ENCODE measurements at regions not wholly inside any gene's neighbourhood (a gene's known extent, or its start where the extent isn't known, plus 50 kb on each side); places are given as distances from the start of the nearest gene placed in this dataset.

DNA sequence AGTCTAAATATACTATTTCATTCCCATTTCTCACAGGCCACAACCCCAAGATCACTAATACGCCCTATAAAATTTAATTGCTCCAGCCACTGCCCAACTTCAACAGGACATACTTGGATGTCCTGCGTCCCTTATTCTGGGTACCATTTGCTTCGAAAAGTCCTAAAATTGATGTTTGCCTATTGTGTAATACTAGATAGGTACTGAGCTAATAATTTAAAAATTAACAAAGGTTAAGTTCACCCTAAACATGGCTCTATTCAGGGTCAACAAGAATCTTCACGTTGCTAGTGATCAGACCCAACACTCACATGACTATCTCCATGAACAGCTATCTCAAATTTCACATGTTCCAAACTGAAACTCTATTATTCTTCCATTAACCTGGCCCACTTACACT lies 296.4 kb upstream of the RND3 start:
- no peak for ATAC-seq
- no peak for TF ChIP-seq BACH2 (CRISPR knock-in tag; IDR thresholded peaks at IDR 0.05; ENCODE audit: borderline replicate concordance)
- TF ChIP-seq, protein P1, sequence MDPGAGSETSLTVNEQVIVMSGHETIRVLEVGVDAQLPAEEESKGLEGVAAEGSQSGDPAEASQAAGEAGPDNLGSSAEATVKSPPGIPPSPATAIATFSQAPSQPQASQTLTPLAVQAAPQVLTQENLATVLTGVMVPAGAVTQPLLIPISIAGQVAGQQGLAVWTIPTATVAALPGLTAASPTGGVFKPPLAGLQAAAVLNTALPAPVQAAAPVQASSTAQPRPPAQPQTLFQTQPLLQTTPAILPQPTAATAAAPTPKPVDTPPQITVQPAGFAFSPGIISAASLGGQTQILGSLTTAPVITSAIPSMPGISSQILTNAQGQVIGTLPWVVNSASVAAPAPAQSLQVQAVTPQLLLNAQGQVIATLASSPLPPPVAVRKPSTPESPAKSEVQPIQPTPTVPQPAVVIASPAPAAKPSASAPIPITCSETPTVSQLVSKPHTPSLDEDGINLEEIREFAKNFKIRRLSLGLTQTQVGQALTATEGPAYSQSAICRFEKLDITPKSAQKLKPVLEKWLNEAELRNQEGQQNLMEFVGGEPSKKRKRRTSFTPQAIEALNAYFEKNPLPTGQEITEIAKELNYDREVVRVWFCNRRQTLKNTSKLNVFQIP (CRISPR knock-in tag; IDR thresholded peaks at IDR 0.05; ENCODE audit: borderline replicate concordance, low read depth): no peak
- no peak for TF ChIP-seq ZNF70 (CRISPR knock-in tag; IDR thresholded peaks at IDR 0.05)
- TF ChIP-seq ZNF565 (CRISPR knock-in tag; conservative IDR thresholded peaks at IDR 0.05; ENCODE audit: low read depth): no peak
- no peak for TF ChIP-seq PATZ1 (CRISPR knock-in tag; IDR thresholded peaks at IDR 0.05; ENCODE audit: borderline replicate concordance)
- TF ChIP-seq CREB5 (CRISPR knock-in tag; IDR thresholded peaks at IDR 0.05; ENCODE audit: low read depth): no peak
- no peak for TF ChIP-seq CSDC2 (CRISPR knock-in tag; IDR thresholded peaks at IDR 0.05)
- no peak for TF ChIP-seq OSR1 (CRISPR knock-in tag; IDR thresholded peaks at IDR 0.05)

DNA sequence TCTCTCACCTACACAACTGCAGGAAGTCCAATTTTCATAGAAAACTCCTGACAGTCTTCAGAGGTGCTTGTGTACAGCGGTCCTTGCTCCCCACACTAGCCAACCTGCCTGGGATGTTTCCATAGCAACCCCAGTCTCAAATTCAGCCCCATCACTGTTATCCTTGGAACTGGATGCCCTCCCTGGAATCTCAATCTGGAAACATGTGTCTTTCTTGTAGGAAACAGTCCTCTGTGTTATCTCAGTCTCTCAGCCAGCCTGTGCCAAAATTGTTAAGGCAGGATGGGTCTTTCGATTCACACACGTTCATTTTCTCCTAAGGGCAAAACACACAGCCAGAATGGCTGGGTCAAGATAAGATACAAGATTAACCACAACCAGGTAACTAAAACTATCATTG lies 295.5 kb upstream of the RND3 start:
- no peak for ATAC-seq
- TF ChIP-seq TSHZ2 (CRISPR knock-in tag; IDR thresholded peaks at IDR 0.05): no peak
- TF ChIP-seq PATZ1 (CRISPR knock-in tag; IDR thresholded peaks at IDR 0.05; ENCODE audit: borderline replicate concordance): no peak
- TF ChIP-seq BACH2 (CRISPR knock-in tag; IDR thresholded peaks at IDR 0.05; ENCODE audit: borderline replicate concordance): no peak
- no peak for TF ChIP-seq ARNTL (CRISPR knock-in tag; IDR thresholded peaks at IDR 0.05; ENCODE audit: borderline replicate concordance, low read depth)
- TF ChIP-seq ZC3H10 (CRISPR knock-in tag; IDR thresholded peaks at IDR 0.05): no peak

DNA sequence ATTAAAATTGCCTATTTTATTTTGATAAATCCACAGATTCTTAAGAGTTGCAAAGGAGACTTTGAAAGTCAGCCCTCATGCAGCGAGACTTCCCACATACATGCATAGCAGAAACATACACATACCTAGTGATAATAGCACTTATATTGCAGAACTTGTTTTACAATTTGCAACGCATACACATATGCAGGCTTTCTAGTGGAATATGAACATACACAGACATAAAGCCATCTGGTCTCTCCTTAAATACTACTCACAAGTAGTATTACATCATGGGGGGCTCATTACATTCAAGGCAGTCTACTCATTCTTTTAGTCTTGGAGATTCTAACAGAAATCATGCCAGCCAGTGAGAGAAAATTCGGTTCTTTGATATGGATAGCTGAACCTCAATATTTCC lies 295.1 kb upstream of the RND3 start:
- no peak for ATAC-seq
- TF ChIP-seq CREB5 (CRISPR knock-in tag; IDR thresholded peaks at IDR 0.05; ENCODE audit: low read depth): no peak
- TF ChIP-seq TSHZ2 (CRISPR knock-in tag; IDR thresholded peaks at IDR 0.05): no peak
- TF ChIP-seq, protein P1 (CRISPR knock-in tag; IDR thresholded peaks at IDR 0.05; ENCODE audit: borderline replicate concordance, low read depth): no peak
- no peak for TF ChIP-seq ZC3H10 (CRISPR knock-in tag; IDR thresholded peaks at IDR 0.05)
- no peak for TF ChIP-seq PATZ1 (CRISPR knock-in tag; IDR thresholded peaks at IDR 0.05; ENCODE audit: borderline replicate concordance)
- TF ChIP-seq OSR1 (CRISPR knock-in tag; IDR thresholded peaks at IDR 0.05): no peak
- no peak for TF ChIP-seq ISL1 (CRISPR knock-in tag; IDR thresholded peaks at IDR 0.05)
- TF ChIP-seq ESRRG (CRISPR knock-in tag; IDR thresholded peaks at IDR 0.05): no peak
- no peak for TF ChIP-seq ZFP30 (CRISPR knock-in tag; IDR thresholded peaks at IDR 0.05)
- TF ChIP-seq RARB (CRISPR knock-in tag; IDR thresholded peaks at IDR 0.05): no peak
- TF ChIP-seq, protein P2, sequence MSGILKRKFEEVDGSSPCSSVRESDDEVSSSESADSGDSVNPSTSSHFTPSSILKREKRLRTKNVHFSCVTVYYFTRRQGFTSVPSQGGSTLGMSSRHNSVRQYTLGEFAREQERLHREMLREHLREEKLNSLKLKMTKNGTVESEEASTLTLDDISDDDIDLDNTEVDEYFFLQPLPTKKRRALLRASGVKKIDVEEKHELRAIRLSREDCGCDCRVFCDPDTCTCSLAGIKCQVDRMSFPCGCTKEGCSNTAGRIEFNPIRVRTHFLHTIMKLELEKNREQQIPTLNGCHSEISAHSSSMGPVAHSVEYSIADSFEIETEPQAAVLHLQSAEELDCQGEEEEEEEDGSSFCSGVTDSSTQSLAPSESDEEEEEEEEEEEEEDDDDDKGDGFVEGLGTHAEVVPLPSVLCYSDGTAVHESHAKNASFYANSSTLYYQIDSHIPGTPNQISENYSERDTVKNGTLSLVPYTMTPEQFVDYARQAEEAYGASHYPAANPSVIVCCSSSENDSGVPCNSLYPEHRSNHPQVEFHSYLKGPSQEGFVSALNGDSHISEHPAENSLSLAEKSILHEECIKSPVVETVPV (CRISPR knock-in tag; IDR thresholded peaks at IDR 0.05): no peak
